SK-N-SH treated with all-trans-retinoic acid at 6 μM for 48 hours (cell line): ENCODE measurements at regions not wholly inside any gene's neighbourhood (a gene's known extent, or its start where the extent isn't known, plus 50 kb on each side); places are given as distances from the start of the nearest gene placed in this dataset.

Experiments
- ATAC-seq: fragments of 200-7000 bp; cut with Tn5 transposase; 3 replicates; pipeline ENCODE4 v1.9.1; 2020; ENCODE audit warnings: mild to moderate bottlenecking, moderate library complexity
- ARNTL ChIP-seq: fragments of 450-650 bp; formaldehyde crosslinking; IDR thresholded peaks from 2 replicates; pipeline ENCODE4 v1.5.0; 2020; ENCODE audit warnings: low read depth, mild to moderate bottlenecking, moderate library complexity, borderline replicate concordance
- BACH2 ChIP-seq: fragments of 250-450 bp; sonication (Bioruptor Pico); IDR thresholded peaks from 2 replicates; pipeline ENCODE4 v1.9.0; 2021; ENCODE audit warnings: mild to moderate bottlenecking, borderline replicate concordance
- CREB5 ChIP-seq: fragments of 250-450 bp; sonication (Bioruptor Pico); IDR thresholded peaks from 2 replicates; pipeline ENCODE4 v1.5.1; 2020; ENCODE audit warnings: low read depth, mild to moderate bottlenecking, moderate library complexity
- CSDC2 ChIP-seq: fragments of 250-450 bp; sonication (Bioruptor Pico); IDR thresholded peaks from 2 replicates; pipeline ENCODE4 v1.5.0; 2020; ENCODE audit warnings: mild to moderate bottlenecking, moderate library complexity
- CSRNP3 ChIP-seq: fragments of 250-450 bp; sonication (Bioruptor Pico); IDR thresholded peaks from 2 replicates; pipeline ENCODE4 v1.5.1; 2021; ENCODE audit warnings: mild to moderate bottlenecking, moderate library complexity
- ESRRG ChIP-seq: fragments of 250-450 bp; sonication (Bioruptor Pico); IDR thresholded peaks from 2 replicates; pipeline ENCODE4 v1.6.1; 2021; ENCODE audit warnings: mild to moderate bottlenecking
- GLIS3 ChIP-seq: fragments of 250-450 bp; sonication (Bioruptor Pico); IDR thresholded peaks from 2 replicates; pipeline ENCODE4 v1.5.0; 2020; ENCODE audit warnings: mild to moderate bottlenecking, moderate library complexity
- ISL1 ChIP-seq: fragments of 250-450 bp; sonication (Bioruptor Pico); IDR thresholded peaks from 2 replicates; pipeline ENCODE4 v2.1.2; 2022; ENCODE audit warnings: mild to moderate bottlenecking, moderate library complexity
- OSR1 ChIP-seq: fragments of 250-450 bp; sonication (Bioruptor Pico); IDR thresholded peaks from 2 replicates; pipeline ENCODE4 v1.8.0; 2022; ENCODE audit warnings: moderate library complexity, mild to moderate bottlenecking, inconsistent platforms
- POU6F1 ChIP-seq: fragments of 250-450 bp; sonication (Bioruptor Pico); IDR thresholded peaks from 2 replicates; pipeline ENCODE4 v1.8.0; 2021; ENCODE audit warnings: low read depth, mild to moderate bottlenecking, moderate library complexity, borderline replicate concordance
- PPARA ChIP-seq: fragments of 250-450 bp; sonication (Bioruptor Pico); IDR thresholded peaks from 2 replicates; pipeline ENCODE4 v1.5.0; 2020; ENCODE audit warnings: mild to moderate bottlenecking, borderline replicate concordance
- RARB ChIP-seq: fragments of 250-450 bp; sonication (Bioruptor Pico); IDR thresholded peaks from 2 replicates; pipeline ENCODE4 v1.8.0; 2021; ENCODE audit warnings: mild to moderate bottlenecking, moderate library complexity
- SNAI2 ChIP-seq: fragments of 250-450 bp; sonication (Bioruptor Pico); IDR thresholded peaks from 2 replicates; pipeline ENCODE4 v1.5.0; 2020; ENCODE audit warnings: mild to moderate bottlenecking, moderate library complexity
- TCF4 ChIP-seq: fragments of 250-450 bp; sonication (Bioruptor Pico); IDR thresholded peaks from 2 replicates; pipeline ENCODE4 v1.8.0; 2021; ENCODE audit warnings: mild to moderate bottlenecking, moderate library complexity, borderline replicate concordance
- ZC3H10 ChIP-seq: fragments of 250-450 bp; sonication (Bioruptor Pico); IDR thresholded peaks from 2 replicates; pipeline ENCODE4 v1.5.1; 2021; ENCODE audit warnings: mild to moderate bottlenecking, moderate library complexity
- ZFP3 ChIP-seq: fragments of 250-450 bp; sonication (Bioruptor Pico); IDR thresholded peaks from 2 replicates; pipeline ENCODE4 v1.5.0; 2020; ENCODE audit warnings: mild to moderate bottlenecking, moderate library complexity
- ZFP30 ChIP-seq: fragments of 450-650 bp; formaldehyde crosslinking; IDR thresholded peaks from 2 replicates; pipeline ENCODE4 v1.5.0; 2022; ENCODE audit warnings: mild to moderate bottlenecking, moderate library complexity
- ZNF565 ChIP-seq: fragments of 450-650 bp; formaldehyde crosslinking; conservative IDR thresholded peaks from 2 replicates; pipeline ENCODE4 v1.5.0; 2020; ENCODE audit warnings: low read depth, mild to moderate bottlenecking, moderate library complexity
- ZNF70 ChIP-seq: fragments of 450-650 bp; formaldehyde crosslinking; IDR thresholded peaks from 2 replicates; pipeline ENCODE4 v1.5.0; 2020; ENCODE audit warnings: mild to moderate bottlenecking, moderate library complexity
- ZNF8 ChIP-seq: fragments of 450-650 bp; formaldehyde crosslinking; IDR thresholded peaks from 2 replicates; pipeline ENCODE4 v1.5.0; 2020; ENCODE audit warnings: mild to moderate bottlenecking, moderate library complexity
- TF ChIP-seq, protein P1 (sequence below): fragments of 250-450 bp; sonication (Bioruptor Pico); IDR thresholded peaks from 2 replicates; pipeline ENCODE4 v1.8.0; 2020; ENCODE audit warnings: mild to moderate bottlenecking, moderate library complexity, borderline replicate concordance
- TF ChIP-seq, protein P2 (sequence below): fragments of 250-450 bp; sonication (Bioruptor Pico); IDR thresholded peaks from 2 replicates; pipeline ENCODE4 v1.5.0; 2020; ENCODE audit warnings: mild to moderate bottlenecking, moderate library complexity

DNA sequence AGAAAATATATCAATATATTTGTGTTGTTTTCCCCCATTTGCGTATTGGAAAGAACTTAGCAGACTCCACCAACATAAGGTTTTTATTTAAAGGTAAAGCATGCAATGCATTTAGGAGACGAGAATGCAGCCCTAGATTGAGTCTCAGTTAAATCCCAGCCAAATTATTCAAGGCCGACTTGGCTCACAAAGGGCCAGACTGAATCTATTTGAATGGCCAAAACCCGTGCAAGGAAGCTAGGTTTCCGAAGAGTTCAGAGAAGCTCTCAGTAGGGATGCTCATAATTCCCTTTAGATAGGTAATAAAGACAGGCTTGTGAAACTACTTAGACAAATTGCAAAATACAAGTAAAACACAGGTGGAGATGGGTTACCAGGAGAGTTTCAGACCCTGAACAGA is 520.3 kb downstream of the CDH9 start:
- no peak for ATAC-seq
- no peak for TF ChIP-seq PPARA (CRISPR knock-in tag)
- TF ChIP-seq ZFP30, result no peak
- TF ChIP-seq GLIS3 (CRISPR knock-in tag), result no peak

DNA sequence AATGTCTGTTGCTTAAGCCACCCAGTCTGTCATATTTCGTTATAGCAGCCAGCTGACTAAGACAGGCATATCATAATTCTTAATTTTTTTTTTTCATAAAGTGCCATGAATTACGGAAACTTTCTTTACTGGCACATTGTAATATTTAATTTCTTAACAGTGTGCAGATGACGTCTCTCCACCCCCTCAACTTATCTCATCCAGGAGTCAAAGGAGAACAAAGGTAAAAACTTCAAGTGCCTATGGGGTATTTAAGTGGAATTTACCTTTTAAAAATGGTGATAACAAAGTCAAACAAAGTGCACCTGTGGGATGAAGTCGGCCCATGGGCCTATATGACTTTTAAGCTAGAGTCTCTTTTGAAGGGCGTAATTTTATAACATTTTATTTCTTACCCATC is 539.4 kb downstream of the CDH9 start:
- ATAC-seq, result no peak
- TF ChIP-seq CSRNP3 (CRISPR knock-in tag) (no peak), RARB (CRISPR knock-in tag) (no peak), ISL1 (CRISPR knock-in tag) (no peak), ZC3H10 (CRISPR knock-in tag) (no peak), ESRRG (CRISPR knock-in tag) (no peak), POU6F1 (no peak), ZFP3 (CRISPR knock-in tag) (no peak), PPARA (CRISPR knock-in tag) (no peak), OSR1 (no peak), ARNTL (CRISPR knock-in tag) (no peak), SNAI2 (CRISPR knock-in tag) (no peak), ZNF8 (CRISPR knock-in tag) (no peak)
- TF ChIP-seq, protein P1, sequence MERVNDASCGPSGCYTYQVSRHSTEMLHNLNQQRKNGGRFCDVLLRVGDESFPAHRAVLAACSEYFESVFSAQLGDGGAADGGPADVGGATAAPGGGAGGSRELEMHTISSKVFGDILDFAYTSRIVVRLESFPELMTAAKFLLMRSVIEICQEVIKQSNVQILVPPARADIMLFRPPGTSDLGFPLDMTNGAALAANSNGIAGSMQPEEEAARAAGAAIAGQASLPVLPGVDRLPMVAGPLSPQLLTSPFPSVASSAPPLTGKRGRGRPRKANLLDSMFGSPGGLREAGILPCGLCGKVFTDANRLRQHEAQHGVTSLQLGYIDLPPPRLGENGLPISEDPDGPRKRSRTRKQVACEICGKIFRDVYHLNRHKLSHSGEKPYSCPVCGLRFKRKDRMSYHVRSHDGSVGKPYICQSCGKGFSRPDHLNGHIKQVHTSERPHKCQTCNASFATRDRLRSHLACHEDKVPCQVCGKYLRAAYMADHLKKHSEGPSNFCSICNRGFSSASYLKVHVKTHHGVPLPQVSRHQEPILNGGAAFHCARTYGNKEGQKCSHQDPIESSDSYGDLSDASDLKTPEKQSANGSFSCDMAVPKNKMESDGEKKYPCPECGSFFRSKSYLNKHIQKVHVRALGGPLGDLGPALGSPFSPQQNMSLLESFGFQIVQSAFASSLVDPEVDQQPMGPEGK, result no peak
- TF ChIP-seq, protein P2, sequence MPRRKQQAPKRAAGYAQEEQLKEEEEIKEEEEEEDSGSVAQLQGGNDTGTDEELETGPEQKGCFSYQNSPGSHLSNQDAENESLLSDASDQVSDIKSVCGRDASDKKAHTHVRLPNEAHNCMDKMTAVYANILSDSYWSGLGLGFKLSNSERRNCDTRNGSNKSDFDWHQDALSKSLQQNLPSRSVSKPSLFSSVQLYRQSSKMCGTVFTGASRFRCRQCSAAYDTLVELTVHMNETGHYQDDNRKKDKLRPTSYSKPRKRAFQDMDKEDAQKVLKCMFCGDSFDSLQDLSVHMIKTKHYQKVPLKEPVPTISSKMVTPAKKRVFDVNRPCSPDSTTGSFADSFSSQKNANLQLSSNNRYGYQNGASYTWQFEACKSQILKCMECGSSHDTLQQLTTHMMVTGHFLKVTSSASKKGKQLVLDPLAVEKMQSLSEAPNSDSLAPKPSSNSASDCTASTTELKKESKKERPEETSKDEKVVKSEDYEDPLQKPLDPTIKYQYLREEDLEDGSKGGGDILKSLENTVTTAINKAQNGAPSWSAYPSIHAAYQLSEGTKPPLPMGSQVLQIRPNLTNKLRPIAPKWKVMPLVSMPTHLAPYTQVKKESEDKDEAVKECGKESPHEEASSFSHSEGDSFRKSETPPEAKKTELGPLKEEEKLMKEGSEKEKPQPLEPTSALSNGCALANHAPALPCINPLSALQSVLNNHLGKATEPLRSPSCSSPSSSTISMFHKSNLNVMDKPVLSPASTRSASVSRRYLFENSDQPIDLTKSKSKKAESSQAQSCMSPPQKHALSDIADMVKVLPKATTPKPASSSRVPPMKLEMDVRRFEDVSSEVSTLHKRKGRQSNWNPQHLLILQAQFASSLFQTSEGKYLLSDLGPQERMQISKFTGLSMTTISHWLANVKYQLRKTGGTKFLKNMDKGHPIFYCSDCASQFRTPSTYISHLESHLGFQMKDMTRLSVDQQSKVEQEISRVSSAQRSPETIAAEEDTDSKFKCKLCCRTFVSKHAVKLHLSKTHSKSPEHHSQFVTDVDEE (CRISPR knock-in tag), result no peak

DNA sequence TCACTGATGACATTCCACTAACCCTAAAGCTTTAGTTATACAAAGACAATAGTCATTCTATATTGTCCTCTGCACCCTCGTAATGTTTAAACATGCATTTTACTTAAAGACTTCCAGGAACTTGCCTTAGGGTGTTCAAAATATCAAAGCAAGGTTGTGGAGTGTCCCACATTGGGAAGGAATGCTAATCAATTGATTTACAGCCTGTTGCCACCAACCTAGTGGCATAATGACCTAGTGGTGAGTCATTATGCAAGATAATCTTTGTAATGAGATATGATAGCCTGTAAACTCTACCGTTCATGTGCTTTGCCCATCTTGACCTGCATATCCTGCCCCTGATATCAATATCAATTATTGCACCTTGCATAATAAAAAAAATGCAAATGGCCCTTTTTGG is 542.9 kb downstream of the CDH9 start:
- no peak for ATAC-seq
- TF ChIP-seq, protein P1, result no peak
- TF ChIP-seq ZFP30 (no peak), ZNF70 (CRISPR knock-in tag) (no peak), ZNF565 (CRISPR knock-in tag) (no peak), RARB (CRISPR knock-in tag) (no peak), CSRNP3 (CRISPR knock-in tag) (no peak), ZFP3 (CRISPR knock-in tag) (no peak), TCF4 (CRISPR knock-in tag) (no peak), GLIS3 (CRISPR knock-in tag) (no peak), CSDC2 (no peak), ZC3H10 (CRISPR knock-in tag) (no peak), BACH2 (CRISPR knock-in tag) (no peak), CREB5 (CRISPR knock-in tag) (no peak), ISL1 (CRISPR knock-in tag) (no peak), ESRRG (CRISPR knock-in tag) (no peak), OSR1 (no peak), PPARA (CRISPR knock-in tag) (no peak)
- TF ChIP-seq, protein P2 (CRISPR knock-in tag), result no peak
